ENCODE measurements at regions not wholly inside any gene's neighbourhood (a gene's known extent, or its start where the extent isn't known, plus 50 kb on each side); places are given as distances from the start of the nearest gene placed in this dataset.

GRCh38 chr12:114823724-114824123, 139.7 kb upstream of the TBX3 start:
- H3K4me1 ChIP-seq (ENCODE audit: control insufficient read depth in 4 of 4, insufficient read depth in 4 of 4, low read length in 3 of 4), result peaks cover 2 to 16% (median 13%) of the 10 kb centered on the region in 4 donors
- no peak for DNase-seq (ENCODE audit: low spot score)
- WGBS, result 39% methylated on average over 8 of the region's 8 CpGs
- H3K36me3 ChIP-seq (ENCODE audit: control insufficient read depth in 4 of 4, insufficient read depth in 3 of 4, low read depth in 1 of 4, low read length in 3 of 4), result no peaks in the 10 kb centered on the region
- no peak overlapping the region for H3K27ac ChIP-seq (ENCODE audit: low read depth in 1 of 2, low read length in 2 of 2)
- no peak overlapping the region for H3K9ac ChIP-seq (ENCODE audit: low read depth in 1 of 2, low read length in 2 of 2)
- H3K27me3 ChIP-seq (ENCODE audit: control insufficient read depth in 4 of 4, insufficient read depth in 4 of 4, low read length in 3 of 4), result no peaks in the 10 kb centered on the region
- no peak overlapping the region for H3K4me3 ChIP-seq (ENCODE audit: low read depth in 1 of 3, low read length in 3 of 3)
- TF ChIP-seq GABPA (IDR thresholded peaks at IDR 0.05 in 1 of 2, conservative IDR thresholded peaks at IDR 0.05 in 1 of 2) (no peak), MAX (IDR thresholded peaks at IDR 0.05) (no peak), CTCF (IDR thresholded peaks at IDR 0.05; ENCODE audit: low read depth, low read length, missing input control) (no peak), RAD21 (IDR thresholded peaks at IDR 0.05) (peak in 1 of 2 donors; percentile 34), FOXA2 (IDR thresholded peaks at IDR 0.05) (no peak), RXRA (IDR thresholded peaks at IDR 0.05) (peak; percentile 69 to 79), ZBTB33 (IDR thresholded peaks at IDR 0.05) (no peak), HNF4A (conservative IDR thresholded peaks at IDR 0.05) (peak; percentile 59 to 71), NR2F2 (IDR thresholded peaks at IDR 0.05) (peak; percentile 16), SP1 (IDR thresholded peaks at IDR 0.05) (peak; percentile 64), ATF3 (IDR thresholded peaks at IDR 0.05) (no peak)
- no peaks in the 10 kb centered on the region for H3K9me3 ChIP-seq (ENCODE audit: control insufficient read depth in 4 of 4, low read length in 3 of 4)

GRCh38 chr12:114821570-114821969, 137.6 kb upstream of the TBX3 start:
- Histone ChIP-seq H3K27ac (ENCODE audit: low read depth in 1 of 2, low read length in 2 of 2) (no peak overlapping the region), H3K9ac (ENCODE audit: low read depth in 1 of 2, low read length in 2 of 2) (no peak overlapping the region), H3K27me3 (ENCODE audit: control insufficient read depth in 4 of 4, insufficient read depth in 4 of 4, low read length in 3 of 4) (no peaks in the 10 kb centered on the region), H3K4me1 (ENCODE audit: control insufficient read depth in 4 of 4, insufficient read depth in 4 of 4, low read length in 3 of 4) (peaks cover 2 to 15% (median 12%) of the 10 kb centered on the region in 4 donors), H3K9me3 (ENCODE audit: control insufficient read depth in 4 of 4, low read length in 3 of 4) (no peaks in the 10 kb centered on the region), H3K4me3 (ENCODE audit: low read depth in 1 of 3, low read length in 3 of 3) (no peak overlapping the region), H3K36me3 (ENCODE audit: control insufficient read depth in 4 of 4, insufficient read depth in 3 of 4, low read depth in 1 of 4, low read length in 3 of 4) (no peaks in the 10 kb centered on the region)
- TF ChIP-seq CTCF (IDR thresholded peaks at IDR 0.05; ENCODE audit: low read depth, low read length, missing input control) (no peak), RXRA (IDR thresholded peaks at IDR 0.05) (no peak), EGR1 (IDR thresholded peaks at IDR 0.05; ENCODE audit: low read depth in 2 of 2) (no peak), ATF3 (IDR thresholded peaks at IDR 0.05) (no peak), NR2F2 (IDR thresholded peaks at IDR 0.05) (no peak), FOXA2 (IDR thresholded peaks at IDR 0.05) (no peak), HNF4G (IDR thresholded peaks at IDR 0.05) (no peak), YY1 (IDR thresholded peaks at IDR 0.05) (no peak)
- no peak for DNase-seq (ENCODE audit: low spot score)
- 92% methylated on average over 3 of the region's 3 CpGs for WGBS

Measured in liver (tissue), 8 donors.